CD4-positive, alpha-beta T cell treated with Interleukin-12 subunit alpha and Interleukin-12 subunit beta, for 1 hour (primary cell): ENCODE measurements at regions not wholly inside any gene's neighbourhood (a gene's known extent, or its start where the extent isn't known, plus 50 kb on each side); places are given as distances from the start of the nearest gene placed in this dataset.
"Not testable (repeated sequence)": the region's sequence is repeated elsewhere in the genome, so short reads cannot be mapped to it uniquely, and the experiment has no call there.

Experiments
- DNase-seq: peaks from one replicate; pipeline ENCODE4 v3.0.0-alpha.2; 2020

DNA sequence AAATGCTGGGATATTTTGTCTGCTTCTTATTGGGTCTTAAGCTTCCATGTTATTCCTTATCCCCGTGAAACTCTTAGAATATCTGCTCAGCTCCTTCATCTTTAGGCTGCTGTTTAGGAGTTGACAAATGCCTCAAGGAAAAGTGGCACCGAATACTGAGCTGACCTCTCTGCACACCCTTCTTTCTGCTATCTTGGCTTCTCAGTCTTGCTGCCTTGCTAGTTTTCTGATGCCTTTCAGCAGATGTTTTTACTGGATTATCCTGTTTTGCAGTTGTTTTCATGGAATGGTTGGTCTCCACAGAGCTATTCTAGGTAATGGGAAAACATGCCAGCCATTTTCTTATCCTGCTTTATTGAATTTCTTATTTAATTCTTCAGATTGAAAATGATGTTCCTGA lies 86.3 kb downstream of the GYPE start:
- DNase-seq = no peak

DNA sequence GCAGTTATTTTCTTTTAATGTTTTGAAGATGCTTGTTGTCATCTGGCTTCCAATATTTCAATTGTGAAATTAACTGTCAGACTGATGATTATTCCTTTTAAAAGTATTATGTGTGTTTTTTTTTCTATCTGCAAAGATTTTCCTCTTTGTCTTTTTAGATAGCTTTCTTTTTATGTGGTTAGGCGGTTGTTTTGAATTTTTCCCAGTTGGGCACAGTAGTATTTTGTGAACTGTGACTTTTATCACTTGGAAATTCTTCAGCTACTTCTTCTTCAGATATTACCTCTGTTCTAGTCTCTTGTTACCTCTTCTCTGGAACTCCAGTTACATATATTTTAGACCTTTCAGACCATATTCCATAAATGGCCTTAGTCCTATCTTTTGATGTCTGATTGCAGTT lies 87.5 kb downstream of the GYPE start:
- DNase-seq = not testable (repeated sequence)

DNA sequence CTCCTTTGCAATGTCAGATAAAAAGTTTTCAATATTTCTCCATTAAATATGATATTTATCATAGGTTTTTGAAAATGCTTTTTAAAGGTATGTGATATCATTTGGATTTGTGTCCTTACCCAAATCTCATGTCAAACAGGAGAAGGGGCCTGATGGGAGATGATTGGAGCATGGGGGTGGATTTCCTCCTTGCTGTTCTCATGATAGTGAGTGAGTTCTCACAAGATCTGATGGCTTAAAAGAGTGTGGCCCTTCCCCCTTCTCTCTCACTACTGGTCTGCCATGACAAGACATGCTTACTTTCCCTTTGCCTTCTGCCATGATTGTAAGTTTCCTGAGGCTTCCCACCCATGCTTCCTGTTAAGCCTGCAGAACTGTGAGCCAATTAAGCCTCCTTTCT lies 90.0 kb downstream of the GYPE start:
- not testable (repeated sequence) for DNase-seq

DNA sequence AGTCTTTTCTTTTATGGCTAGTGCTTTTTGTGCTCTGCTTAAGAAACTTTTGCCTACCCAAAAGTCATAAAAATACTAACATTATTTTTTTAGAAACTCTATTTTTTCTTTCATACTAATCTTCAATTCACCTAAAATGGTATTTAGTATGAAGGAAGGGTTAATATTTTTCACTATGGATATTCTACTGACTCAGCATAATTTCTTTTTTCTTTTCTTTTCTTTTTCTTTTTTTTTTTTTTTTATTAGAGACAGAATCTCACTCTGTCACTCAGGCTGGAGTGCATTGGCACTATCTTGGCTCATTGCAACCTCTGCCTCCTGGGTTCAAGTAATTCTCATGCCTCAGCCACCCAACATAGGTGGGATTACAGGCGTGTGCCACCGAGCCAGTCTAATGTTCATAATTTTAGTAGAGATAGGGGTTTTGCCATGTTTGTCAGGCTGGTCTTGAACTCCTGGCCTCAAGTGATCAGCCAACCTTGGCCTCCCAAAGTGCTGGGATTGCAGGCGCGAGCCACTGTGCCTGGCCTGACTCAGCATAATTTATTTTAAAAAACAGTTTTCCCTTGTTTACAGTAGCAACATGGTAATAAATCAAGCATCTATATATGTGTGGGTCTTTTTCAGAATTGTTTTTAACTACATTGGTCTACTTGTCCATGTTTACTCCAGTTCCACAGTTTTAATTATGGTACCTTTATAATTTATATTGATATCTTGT lies 91.8 kb downstream of the GYPE start:
- DNase-seq = not testable (repeated sequence)

DNA sequence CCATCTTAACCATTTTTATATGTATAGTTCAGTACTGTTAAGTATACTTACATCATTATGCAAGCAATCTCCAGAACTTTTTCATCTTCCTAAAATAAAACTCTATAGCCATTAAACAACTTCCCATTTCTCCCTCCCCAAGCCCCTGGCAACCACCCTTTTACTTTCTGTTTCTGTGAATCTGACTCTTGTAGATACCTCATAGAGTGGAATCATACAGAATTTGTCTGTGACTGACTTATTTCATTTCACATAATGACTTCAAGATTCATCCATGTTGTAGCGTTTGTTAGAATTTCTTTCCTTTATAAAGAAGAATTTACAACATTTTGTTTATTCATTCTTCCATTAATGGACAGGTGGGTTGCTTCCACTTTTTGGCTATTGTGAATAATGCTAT lies 91.2 kb upstream of the FREM3 start:
- not testable (repeated sequence) for DNase-seq

DNA sequence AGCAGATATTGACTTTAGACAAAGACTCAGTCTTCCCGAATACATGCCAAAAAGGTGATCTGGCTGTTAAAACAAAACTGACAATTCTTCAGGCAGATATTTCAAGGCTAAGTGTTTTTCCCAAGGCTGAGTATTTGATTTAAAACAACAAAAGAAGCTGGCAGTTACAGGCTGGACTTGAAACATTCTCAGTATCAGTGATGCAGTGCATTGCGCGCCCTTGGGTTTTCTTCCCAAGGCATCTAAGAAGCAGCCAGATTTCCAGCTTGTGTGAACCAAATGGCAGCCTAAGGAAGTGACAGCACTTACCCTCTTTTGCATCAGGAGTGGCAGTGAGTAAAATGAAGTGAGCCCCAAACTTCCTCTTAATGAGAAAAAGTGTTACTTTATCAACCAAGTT lies 90.0 kb upstream of the FREM3 start:
- DNase-seq = not testable (repeated sequence)

DNA sequence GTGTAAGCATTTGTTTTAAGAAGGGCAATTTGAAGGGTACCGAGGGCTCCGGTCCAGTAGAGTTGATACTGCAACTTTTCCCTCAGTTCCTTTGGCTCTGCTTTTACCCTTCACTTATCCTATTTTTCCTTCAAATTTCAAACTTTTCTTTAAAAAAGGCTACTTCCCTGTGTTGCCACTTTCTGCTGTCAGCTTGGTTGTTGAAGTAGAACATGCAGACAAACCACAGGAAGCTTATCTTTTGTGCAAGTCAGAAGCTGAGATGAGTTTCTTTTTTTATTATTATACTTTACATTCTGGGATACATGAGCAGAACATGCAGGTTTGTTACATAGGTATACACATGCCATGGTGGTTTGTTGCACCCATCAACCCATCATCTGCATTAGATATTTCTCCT lies 89.1 kb upstream of the FREM3 start:
- DNase-seq = not testable (repeated sequence)

DNA sequence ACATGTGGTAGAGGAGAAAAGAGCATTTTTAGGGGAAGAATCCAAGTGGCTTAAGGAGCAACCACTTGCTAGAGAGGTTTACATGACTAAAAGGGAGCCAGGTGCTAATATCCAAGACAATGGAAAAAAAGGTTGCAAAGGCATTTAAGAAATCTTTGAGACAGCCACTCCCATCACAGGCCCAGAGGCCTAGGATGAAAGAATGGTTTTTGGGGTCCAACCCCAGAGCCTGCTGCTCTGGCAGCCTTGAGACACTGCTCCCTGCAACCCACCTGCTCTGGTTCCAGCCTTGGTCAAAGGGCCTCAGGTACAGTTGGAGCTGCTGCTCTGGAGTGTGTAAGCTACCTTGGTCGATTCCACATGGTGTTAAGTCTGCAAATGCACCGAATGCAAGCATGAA lies 84.1 kb upstream of the FREM3 start:
- DNase-seq = no peak

DNA sequence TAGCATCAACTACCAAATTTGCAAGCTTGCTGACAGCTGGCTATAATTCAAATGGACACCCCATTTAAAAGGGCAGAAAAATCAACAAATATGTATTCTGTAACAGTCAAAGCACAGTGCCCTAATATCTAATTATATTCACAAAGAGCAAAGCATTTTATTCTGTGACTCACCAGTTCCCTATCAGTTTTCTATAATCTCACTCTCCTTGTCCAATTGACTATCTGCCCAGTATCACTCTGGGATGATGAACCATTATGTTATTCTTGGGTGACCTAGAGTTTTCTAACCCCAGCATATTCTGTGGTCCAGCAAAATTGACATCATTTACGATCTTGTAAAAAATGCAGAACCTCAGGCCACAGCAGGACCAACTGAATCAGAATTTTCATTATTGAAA lies 82.0 kb upstream of the FREM3 start:
- DNase-seq = no peak

DNA sequence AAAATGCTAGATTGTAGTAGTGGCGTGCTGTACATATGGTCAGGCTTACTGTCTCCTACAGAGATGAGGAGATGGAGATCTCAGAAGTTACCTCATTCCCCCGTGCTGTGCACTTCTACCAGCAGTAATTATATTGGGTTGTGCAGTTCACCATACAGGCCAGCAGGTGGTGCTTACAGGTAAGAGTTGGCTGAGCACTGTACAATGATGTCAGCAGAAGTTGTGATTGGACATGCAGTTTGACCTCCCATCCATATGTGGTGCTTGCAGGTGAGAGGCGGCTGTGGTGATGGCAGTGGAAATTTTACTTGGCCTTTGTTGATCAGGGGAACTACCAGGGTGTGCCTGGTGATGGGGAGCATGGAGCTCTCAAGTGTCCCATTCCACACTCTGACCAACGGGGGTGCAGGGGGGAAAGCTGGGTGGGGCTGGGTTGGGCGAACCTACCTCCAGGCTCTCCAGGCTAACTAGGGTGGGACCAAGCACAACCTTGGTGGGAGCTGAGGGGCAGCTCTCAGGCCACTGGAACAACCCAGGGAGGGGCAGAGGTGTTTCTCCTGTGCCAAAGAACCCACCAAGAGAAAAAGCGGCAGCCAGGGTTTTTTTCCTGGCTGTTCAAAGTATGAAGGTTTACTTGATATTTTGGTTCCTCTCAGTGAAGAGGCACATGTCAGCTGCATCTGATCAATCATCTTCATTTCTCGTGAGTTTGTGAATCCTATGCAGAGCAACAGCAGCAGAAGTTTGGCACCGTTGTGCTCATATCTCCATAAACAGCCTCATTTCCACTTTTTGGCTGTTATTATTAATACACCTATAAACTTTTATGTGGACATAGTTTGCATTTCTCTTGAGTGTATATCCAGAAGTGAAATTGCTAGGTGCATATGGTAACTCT lies 73.8 kb upstream of the FREM3 start:
- peak; percentile 35 for DNase-seq

DNA sequence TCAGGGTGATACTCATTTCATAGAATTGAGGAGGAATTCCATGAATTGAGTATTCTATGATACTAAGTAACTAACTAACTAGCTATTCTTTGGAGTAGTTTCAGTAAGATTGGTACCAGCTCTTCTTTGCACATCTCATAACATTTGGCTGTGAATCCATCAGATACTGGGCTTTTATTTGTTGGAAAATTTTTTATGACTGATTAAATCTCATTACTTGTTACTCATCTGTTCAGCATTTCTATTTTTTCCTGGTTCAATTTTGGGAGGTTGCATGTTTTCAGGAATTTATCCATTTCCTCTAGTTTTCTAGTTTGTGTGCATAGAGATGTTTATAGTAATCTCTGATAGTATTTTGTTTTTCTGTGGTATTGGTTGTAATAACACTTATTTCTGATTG lies 70.8 kb upstream of the FREM3 start:
- DNase-seq = no peak

DNA sequence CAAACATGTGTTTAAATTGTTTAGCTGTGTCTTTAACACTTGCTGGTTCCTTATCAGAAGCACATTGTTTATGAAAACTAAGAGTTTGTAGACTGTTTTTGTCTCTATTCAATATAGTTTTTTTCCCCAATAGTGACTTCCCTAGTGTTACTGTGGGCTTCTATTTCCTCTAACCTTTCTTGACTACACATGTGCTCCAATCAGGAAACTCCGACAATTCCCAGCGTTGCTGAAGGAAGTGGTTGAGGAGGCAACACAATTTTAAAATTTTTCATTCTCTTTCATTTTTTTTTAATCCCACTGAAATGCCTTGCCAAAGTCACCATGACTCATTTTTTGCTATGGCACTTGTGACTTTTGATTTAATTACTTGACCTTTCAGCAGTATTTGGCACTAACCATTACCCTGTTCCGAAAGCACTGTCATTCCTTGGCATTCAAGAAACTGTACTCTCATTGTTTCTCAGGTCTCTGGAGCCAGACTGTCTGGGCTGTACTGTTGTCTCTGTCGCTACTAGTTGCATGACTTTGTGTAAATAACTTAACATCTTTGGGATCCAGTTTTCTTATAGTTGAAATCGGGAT lies 67.6 kb upstream of the FREM3 start:
- DNase-seq = no peak

DNA sequence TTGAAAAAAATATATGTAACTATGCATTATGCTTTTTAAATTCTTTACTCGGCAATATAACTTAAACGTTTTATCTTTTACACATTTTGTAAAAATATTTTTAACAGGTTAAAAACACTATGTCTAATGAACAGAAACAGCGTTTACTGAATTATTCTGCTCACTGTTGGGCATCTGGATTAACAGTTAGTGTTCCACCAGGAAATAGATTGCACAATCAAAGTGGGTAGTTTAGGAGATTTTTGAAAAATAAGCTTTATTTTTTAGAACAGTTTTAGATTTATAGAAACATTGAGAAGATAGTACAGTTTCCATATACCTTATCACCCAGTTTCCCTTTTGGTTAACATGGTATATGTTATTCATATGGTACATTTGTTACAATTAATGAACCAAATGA lies 63.1 kb upstream of the FREM3 start:
- DNase-seq = no peak

DNA sequence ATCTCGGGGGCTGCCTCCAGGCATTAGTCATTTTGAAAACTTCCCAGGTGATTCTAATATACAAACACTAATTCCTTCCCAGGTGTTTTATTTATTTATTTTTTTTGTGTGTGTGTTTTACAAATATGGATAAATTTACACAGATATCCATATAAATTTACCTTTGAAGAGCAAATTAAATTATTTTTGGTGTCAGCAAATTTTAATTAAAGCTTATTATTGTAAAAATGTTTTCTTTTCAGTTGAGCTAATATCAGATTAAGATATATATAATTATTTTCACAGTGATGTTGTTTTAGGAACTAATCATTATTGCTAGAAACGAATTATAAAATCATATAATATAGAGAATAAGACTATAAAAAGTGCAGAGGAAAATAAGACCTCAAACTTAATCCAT lies 62.0 kb upstream of the FREM3 start:
- no peak for DNase-seq
